WERI-Rb-1 (cell line): ENCODE measurements at regions not wholly inside any gene's neighbourhood (a gene's known extent, or its start where the extent isn't known, plus 50 kb on each side); places are given as distances from the start of the nearest gene placed in this dataset.

Source experiments
- DNase-seq: peaks from one replicate; pipeline ENCODE4 v3.0.0-alpha.2; 2020
- H3K27ac ChIP-seq: fragments of 250-450 bp; sonication (Bioruptor Pico); 2 replicates; pipeline ENCODE4 v1.5.1; 2020; ENCODE audit warnings: mild to moderate bottlenecking, moderate library complexity
- H3K27me3 ChIP-seq: fragments of 250-450 bp; sonication (Bioruptor Pico); 2 replicates; pipeline ENCODE4 v1.5.1; 2021; ENCODE audit warnings: mild to moderate bottlenecking, low read depth, moderate library complexity; ENCODE audit not compliant: insufficient read depth, severe bottlenecking
- H3K36me3 ChIP-seq: fragments of 250-450 bp; sonication (Bioruptor Pico); 2 replicates; pipeline ENCODE4 v1.5.1; 2020; ENCODE audit warnings: mild to moderate bottlenecking, moderate library complexity
- H3K4me3 ChIP-seq: 2 replicates; pipeline ENCODE4 v1.5.1; 2011; ENCODE audit warnings: low read depth, mild to moderate bottlenecking, control low read depth, low read length
- H3K9me3 ChIP-seq: fragments of 250-450 bp; sonication (Bioruptor Pico); 2 replicates; pipeline ENCODE4 v1.5.1; 2021; ENCODE audit warnings: mild to moderate bottlenecking, moderate library complexity; ENCODE audit not compliant: severe bottlenecking
- CTCF ChIP-seq: IDR thresholded peaks from 2 replicates; pipeline ENCODE4 v1.5.1; 2011; ENCODE audit warnings: low read depth, mild to moderate bottlenecking, control low read depth, inconsistent platforms, low read length

- H3K9me3 ChIP-seq: no peaks in the 10 kb centered on the region
- H3K27ac ChIP-seq: no peak overlapping the region
- no peak for TF ChIP-seq CTCF
- DNase-seq: no peak
- H3K36me3 ChIP-seq: no peaks in the 10 kb centered on the region
- no peaks in the 10 kb centered on the region for H3K27me3 ChIP-seq
- no peak overlapping the region for H3K4me3 ChIP-seq
These were observed 325.6 kb downstream of the THBS2 start for GRCh38 chr6:168928012-168928411.

- no peaks in the 10 kb centered on the region for H3K9me3 ChIP-seq
- H3K4me3 ChIP-seq: no peak overlapping the region
- H3K27ac ChIP-seq: no peak overlapping the region
- no peak for TF ChIP-seq CTCF
- no peak for DNase-seq
- H3K36me3 ChIP-seq: no peaks in the 10 kb centered on the region
- H3K27me3 ChIP-seq: no peaks in the 10 kb centered on the region
These were observed 326.6 kb downstream of the THBS2 start for GRCh38 chr6:168927026-168927425.

- Histone ChIP-seq H3K36me3 (no peaks in the 10 kb centered on the region), H3K27me3 (no peaks in the 10 kb centered on the region), H3K27ac (no peak overlapping the region), H3K4me3 (no peak overlapping the region), H3K9me3 (no peaks in the 10 kb centered on the region)
- TF ChIP-seq CTCF: no peak
- no peak for DNase-seq
These were observed 327.3 kb downstream of the THBS2 start for GRCh38 chr6:168926306-168926705.

GRCh38 chr6:168925671-168926070 lies 328.0 kb downstream of the THBS2 start:
- Histone ChIP-seq H3K9me3 (no peaks in the 10 kb centered on the region), H3K4me3 (no peak overlapping the region), H3K36me3 (no peaks in the 10 kb centered on the region), H3K27ac (no peak overlapping the region), H3K27me3 (no peaks in the 10 kb centered on the region)
- no peak for TF ChIP-seq CTCF
- DNase-seq: no peak

- Histone ChIP-seq H3K9me3 (no peaks in the 10 kb centered on the region), H3K4me3 (no peak overlapping the region), H3K36me3 (no peaks in the 10 kb centered on the region), H3K27ac (no peak overlapping the region), H3K27me3 (no peaks in the 10 kb centered on the region)
- no peak for TF ChIP-seq CTCF
- no peak for DNase-seq
These were observed 330.5 kb downstream of the THBS2 start for GRCh38 chr6:168923171-168923570.

- Histone ChIP-seq H3K4me3 (no peak overlapping the region), H3K27ac (no peak overlapping the region), H3K27me3 (no peaks in the 10 kb centered on the region), H3K36me3 (no peaks in the 10 kb centered on the region), H3K9me3 (no peaks in the 10 kb centered on the region)
- no peak for TF ChIP-seq CTCF
- DNase-seq: no peak
These were observed 331.2 kb downstream of the THBS2 start for GRCh38 chr6:168922436-168922835.
